Hematopoietic multipotent progenitor cell treated with erythropoietin and hydrocortisone succinate and interleukin-3 and kit ligand, for 6 days (in vitro differentiated cells): ENCODE measurements at regions not wholly inside any gene's neighbourhood (a gene's known extent, or its start where the extent isn't known, plus 50 kb on each side); places are given as distances from the start of the nearest gene placed in this dataset.
"Not testable (repeated sequence)": the region's sequence is repeated elsewhere in the genome, so short reads cannot be mapped to it uniquely, and the experiment has no call there.

Source experiments
- DNase-seq: peaks from one replicate; pipeline ENCODE4 v3.0.0-alpha.2; 2015

- DNase-seq = not testable (repeated sequence)
Measured at GRCh38 chr9:66152406-66152805, 415.5 kb downstream of the FOXD4L4 start.

GRCh38 chr9:66153021-66153725 is 416.2 kb downstream of the FOXD4L4 start:
- peak; percentile 72 for DNase-seq

GRCh38 chr9:66153971-66154691 is 417.2 kb downstream of the FOXD4L4 start:
- DNase-seq = not testable (repeated sequence)

- not testable (repeated sequence) for DNase-seq
Measured at GRCh38 chr9:66182316-66182715, 445.4 kb downstream of the FOXD4L4 start.

- DNase-seq = not testable (repeated sequence)
Measured at GRCh38 chr9:66183648-66184047, 446.7 kb downstream of the FOXD4L4 start.

- DNase-seq = not testable (repeated sequence)
Measured at GRCh38 chr9:66197199-66197598, 460.3 kb downstream of the FOXD4L4 start.

- not testable (repeated sequence) for DNase-seq
Measured at GRCh38 chr9:66198421-66198820, 461.5 kb downstream of the FOXD4L4 start.

GRCh38 chr9:66206617-66207016 is 469.7 kb downstream of the FOXD4L4 start:
- DNase-seq = not testable (repeated sequence)

GRCh38 chr9:66207914-66208313 is 471.0 kb downstream of the FOXD4L4 start:
- DNase-seq = not testable (repeated sequence)

GRCh38 chr9:66244763-66245162 is 507.8 kb downstream of the FOXD4L4 start:
- not testable (repeated sequence) for DNase-seq

GRCh38 chr9:66245481-66245880 is 508.5 kb downstream of the FOXD4L4 start:
- DNase-seq = not testable (repeated sequence)

- DNase-seq = not testable (repeated sequence)
Measured at GRCh38 chr9:66257581-66257980, 520.6 kb downstream of the FOXD4L4 start.

- not testable (repeated sequence) for DNase-seq
Measured at GRCh38 chr9:66261576-66261975, 524.6 kb downstream of the FOXD4L4 start.

- not testable (repeated sequence) for DNase-seq
Measured at GRCh38 chr9:66263621-66264020, 526.7 kb downstream of the FOXD4L4 start.

GRCh38 chr9:66264786-66265185 is 527.8 kb downstream of the FOXD4L4 start:
- not testable (repeated sequence) for DNase-seq

GRCh38 chr9:66266202-66266601 is 529.3 kb downstream of the FOXD4L4 start:
- DNase-seq = peak; percentile 3

GRCh38 chr9:66266856-66267430 is 530.0 kb downstream of the FOXD4L4 start:
- DNase-seq = not testable (repeated sequence)

GRCh38 chr9:66267684-66268083 is 530.7 kb downstream of the FOXD4L4 start:
- DNase-seq = peak; percentile 22

- not testable (repeated sequence) for DNase-seq
Measured at GRCh38 chr9:66269024-66269423, 532.1 kb downstream of the FOXD4L4 start.

- DNase-seq = not testable (repeated sequence)
Measured at GRCh38 chr9:66269783-66270182, 532.8 kb downstream of the FOXD4L4 start.

GRCh38 chr9:66278809-66279208 is 541.9 kb downstream of the FOXD4L4 start:
- not testable (repeated sequence) for DNase-seq
